ENCODE measurements at regions not wholly inside any gene's neighbourhood (a gene's known extent, or its start where the extent isn't known, plus 50 kb on each side); places are given as distances from the start of the nearest gene placed in this dataset.

DNA sequence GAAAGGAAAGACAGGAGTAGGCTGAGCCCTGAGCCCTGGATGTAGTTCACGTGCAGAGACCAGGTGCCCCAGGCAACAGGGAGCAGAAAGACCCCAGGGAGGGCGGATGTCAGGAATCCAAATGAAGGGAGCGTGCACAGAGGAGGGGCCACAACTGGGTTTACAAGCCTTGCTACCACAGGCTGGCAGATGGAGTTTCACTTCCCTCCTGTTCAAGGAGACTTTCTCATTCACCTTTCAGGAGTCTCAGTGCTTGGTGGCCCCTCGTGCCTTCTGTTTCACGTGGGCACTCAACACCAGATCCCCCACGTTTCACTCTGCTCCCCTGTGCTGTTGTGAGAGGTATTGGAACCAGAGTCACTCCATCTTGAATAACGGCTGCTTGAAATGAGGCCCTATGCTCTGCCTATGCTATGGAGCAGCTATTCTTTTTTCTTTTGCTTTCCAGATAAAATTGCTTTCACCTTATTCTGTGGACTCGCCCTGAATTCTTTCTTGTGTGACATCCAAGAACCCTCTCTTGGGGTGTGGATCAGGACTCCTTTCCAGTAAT, 601.4 kb upstream of the IGFBP3 start:
- TF ChIP-seq, protein P1, sequence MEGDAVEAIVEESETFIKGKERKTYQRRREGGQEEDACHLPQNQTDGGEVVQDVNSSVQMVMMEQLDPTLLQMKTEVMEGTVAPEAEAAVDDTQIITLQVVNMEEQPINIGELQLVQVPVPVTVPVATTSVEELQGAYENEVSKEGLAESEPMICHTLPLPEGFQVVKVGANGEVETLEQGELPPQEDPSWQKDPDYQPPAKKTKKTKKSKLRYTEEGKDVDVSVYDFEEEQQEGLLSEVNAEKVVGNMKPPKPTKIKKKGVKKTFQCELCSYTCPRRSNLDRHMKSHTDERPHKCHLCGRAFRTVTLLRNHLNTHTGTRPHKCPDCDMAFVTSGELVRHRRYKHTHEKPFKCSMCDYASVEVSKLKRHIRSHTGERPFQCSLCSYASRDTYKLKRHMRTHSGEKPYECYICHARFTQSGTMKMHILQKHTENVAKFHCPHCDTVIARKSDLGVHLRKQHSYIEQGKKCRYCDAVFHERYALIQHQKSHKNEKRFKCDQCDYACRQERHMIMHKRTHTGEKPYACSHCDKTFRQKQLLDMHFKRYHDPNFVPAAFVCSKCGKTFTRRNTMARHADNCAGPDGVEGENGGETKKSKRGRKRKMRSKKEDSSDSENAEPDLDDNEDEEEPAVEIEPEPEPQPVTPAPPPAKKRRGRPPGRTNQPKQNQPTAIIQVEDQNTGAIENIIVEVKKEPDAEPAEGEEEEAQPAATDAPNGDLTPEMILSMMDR (IDR thresholded peaks at IDR 0.05): no peak

DNA sequence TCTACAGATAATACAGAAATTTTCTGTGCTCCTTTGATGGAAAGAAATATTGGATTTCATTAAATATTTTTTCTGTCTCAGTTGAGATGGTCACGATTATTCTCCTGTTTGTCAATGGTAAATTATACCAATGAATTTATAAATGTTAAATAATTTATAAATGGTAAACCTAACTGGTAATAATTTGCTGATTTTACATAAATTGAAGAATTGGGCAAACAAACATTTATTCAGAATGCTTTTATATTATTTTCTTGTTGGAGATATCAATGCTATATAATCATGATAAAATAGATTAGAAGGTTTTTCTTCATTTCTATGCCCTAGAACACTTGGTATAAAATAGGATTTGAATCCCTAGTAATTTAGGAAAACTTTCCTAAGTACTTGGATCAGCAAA, 597.6 kb upstream of the IGFBP3 start:
- TF ChIP-seq, protein P1 (IDR thresholded peaks at IDR 0.05): no peak

DNA sequence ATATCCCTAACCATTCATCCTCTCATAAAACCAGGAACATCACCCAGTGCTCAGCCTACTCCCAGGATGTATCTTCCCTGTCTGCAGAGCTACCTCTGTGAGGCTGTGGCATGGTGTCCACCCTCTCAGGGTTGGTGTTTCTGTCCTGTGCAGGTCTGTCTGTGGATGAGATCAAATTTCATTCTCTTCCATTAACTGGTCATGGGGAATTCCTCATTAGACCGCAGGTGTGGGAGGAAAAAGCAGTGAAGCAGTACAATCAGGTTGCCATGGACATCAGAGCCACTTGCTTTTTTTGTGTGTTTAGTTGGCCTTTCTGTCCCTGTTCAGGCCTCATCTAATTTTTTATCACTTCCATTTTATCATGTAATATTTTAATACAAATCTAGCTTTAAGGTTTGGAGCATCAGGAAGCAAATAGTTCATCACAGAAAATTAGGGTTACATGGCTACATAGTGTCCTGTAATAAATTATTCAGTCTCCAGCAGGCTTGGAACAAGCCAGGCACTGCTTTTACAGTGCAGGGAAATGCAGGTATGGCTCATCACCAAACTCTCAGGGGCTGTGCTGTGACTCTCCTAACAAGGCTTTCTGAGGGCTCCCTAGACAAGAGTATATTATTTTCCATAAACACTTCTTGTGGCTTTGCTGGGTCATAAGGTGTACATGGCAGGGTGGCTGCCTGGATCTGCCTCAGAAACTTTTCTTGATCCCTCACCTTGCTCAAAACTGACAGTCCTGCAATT, 594.9 kb upstream of the IGFBP3 start:
- TF ChIP-seq, protein P1 (IDR thresholded peaks at IDR 0.05): no peak

DNA sequence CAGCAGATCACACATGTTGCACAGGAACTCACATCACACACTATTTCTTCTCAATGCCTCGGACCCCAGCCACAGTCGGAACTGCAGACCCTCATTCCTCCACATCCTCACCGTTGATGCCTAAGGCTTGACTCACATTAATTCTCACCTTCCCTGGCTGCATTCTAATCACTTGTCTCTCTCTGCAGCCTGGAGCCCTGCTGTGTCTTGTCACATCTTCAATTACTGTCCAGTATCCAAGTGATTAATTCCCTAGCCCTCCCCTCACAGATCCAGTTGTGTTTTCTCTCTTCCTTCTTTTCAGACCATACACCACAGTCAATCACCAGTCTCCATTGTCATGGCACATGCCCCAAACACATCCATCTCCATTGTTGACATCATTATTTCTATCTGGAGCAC, 592.4 kb upstream of the IGFBP3 start:
- TF ChIP-seq, protein P1 (IDR thresholded peaks at IDR 0.05): no peak

DNA sequence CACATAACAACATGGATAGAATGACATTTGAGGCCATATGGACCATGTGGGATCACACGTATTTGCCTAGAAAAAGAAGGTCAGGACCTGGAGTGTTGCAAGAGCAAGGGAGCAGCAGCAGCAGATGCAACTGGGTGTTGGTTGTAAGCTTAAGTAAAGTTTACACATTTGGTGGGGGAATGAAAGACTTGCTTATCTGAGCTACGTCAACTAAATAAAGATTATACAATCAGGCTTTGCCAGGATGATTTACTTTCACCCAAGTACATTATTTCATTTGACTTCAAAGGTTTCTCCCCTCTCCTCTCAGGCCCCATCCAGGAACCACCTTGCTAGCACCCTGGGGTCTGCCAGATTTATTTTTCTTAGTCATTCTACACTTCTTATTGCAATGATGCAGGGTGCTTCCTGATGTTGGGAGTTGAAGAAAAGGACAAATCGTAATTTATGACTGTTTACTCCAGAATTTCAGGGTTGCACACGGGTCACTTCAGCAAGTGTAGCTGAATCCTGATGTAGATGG, 591.9 kb upstream of the IGFBP3 start:
- TF ChIP-seq, protein P1 (IDR thresholded peaks at IDR 0.05): no peak

DNA sequence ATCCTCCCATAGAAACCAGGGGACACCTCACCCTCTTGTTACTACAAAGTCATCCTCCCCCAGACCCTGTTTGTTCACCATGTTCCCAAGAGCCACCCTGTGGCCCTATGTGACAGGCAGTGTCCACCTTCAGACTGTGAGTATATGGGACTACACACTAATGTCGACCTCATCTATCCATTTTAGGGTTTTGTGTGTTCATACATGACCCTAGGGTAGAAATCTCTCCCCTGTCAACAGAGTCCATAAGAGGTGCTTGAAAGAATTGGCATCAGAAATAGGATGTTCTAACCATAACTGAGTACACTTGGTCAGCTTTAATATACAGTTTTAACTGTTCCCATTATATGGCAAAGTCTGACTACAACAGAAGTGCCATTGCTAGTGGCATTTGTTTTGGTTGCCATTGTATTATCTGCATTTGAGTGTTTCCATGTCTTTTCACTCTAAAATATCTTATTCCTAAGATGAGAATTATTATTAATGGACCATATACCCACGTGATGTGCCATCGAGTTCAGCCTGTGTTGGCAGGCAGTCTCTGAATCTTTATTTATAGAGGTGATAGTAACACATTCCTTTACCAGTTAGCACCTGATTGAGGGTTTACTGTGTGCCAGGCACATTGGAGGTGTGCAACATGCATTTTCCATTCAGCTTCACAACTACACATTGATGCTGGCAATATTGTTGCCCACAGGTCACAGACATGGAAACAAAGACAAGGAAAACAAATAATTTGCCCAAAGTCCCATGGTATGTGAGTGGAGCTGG, 590.6 kb upstream of the IGFBP3 start:
- TF ChIP-seq, protein P1 (IDR thresholded peaks at IDR 0.05): no peak

DNA sequence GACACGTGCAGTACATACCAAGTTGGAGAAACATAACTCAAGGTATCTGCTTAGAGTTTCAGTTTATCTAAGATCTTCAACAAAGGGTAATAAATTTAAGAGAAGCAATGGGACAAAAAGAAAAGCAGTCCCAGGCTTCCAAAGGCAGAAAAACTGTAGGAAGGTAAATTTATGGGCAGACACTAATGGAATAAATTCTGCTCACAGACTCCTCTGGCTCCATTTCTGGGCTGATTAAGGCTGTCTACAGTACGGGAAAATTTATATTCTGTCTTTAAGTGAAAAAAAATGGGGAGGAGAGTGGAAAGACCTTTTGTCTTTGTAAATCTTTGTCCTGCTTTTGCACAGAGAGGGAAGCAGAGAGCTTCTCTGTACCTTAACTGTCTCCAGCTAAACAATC, 587.5 kb upstream of the IGFBP3 start:
- TF ChIP-seq, protein P1 (IDR thresholded peaks at IDR 0.05): no peak

Data from LNCAP (cell line).